GM12864 (cell line): ENCODE measurements at regions not wholly inside any gene's neighbourhood (a gene's known extent, or its start where the extent isn't known, plus 50 kb on each side); places are given as distances from the start of the nearest gene placed in this dataset.

Experiments used
- DNase-seq: peaks from one replicate; pipeline ENCODE4 v3.0.0-alpha.2; 2011; ENCODE audit warnings: low read depth
- H3K4me3 ChIP-seq: 2 replicates; pipeline ENCODE4 v1.5.1; 2011; ENCODE audit warnings: mild to moderate bottlenecking, low read depth, low read length, control low read depth
- CTCF ChIP-seq: IDR thresholded peaks from 2 replicates; pipeline ENCODE4 v1.5.1; 2011; ENCODE audit warnings: low read depth, mild to moderate bottlenecking, moderate library complexity, low read length, control low read depth, inconsistent platforms; ENCODE audit errors: missing control alignments

- TF ChIP-seq CTCF = no peak
- no peak for DNase-seq
- no peak overlapping the region for H3K4me3 ChIP-seq
These were observed 65.8 kb upstream of the PNPT1 start for GRCh38 chr2:55759271-55759921.

GRCh38 chr2:55751966-55752365 lies 58.3 kb upstream of the PNPT1 start:
- no peak for TF ChIP-seq CTCF
- DNase-seq = no peak
- no peak overlapping the region for H3K4me3 ChIP-seq

- DNase-seq = no peak
- H3K4me3 ChIP-seq = no peak overlapping the region
- TF ChIP-seq CTCF = no peak
These were observed 49.9 kb upstream of the PNPT1 start for GRCh38 chr2:55743583-55743982.
